OCI-LY3 (cell line): ENCODE measurements at regions not wholly inside any gene's neighbourhood (a gene's known extent, or its start where the extent isn't known, plus 50 kb on each side); places are given as distances from the start of the nearest gene placed in this dataset.

ENCODE experiments used
- CTCF ChIP-seq: fragments of 200-600, 300-600 bp; sonication (generic); IDR thresholded peaks from 2 replicates; pipeline ENCODE4 v1.5.1; 2014; ENCODE audit warnings: antibody characterized with exemption, low read length, low read depth
- EZH2phosphoT487 ChIP-seq: fragments of 200-600 bp; shearing (Covaris generic); IDR thresholded peaks from 2 replicates; pipeline ENCODE4 v1.6.1; 2018; ENCODE audit warnings: antibody characterized with exemption, mixed run types, low read depth

GRCh38 chr11:28871090-28871489, 762.9 kb downstream of the METTL15 start:
- TF ChIP-seq CTCF = no peak
- TF ChIP-seq EZH2phosphoT487 = no peak
